ENCODE measurements at regions not wholly inside any gene's neighbourhood (a gene's known extent, or its start where the extent isn't known, plus 50 kb on each side); places are given as distances from the start of the nearest gene placed in this dataset.

DNA sequence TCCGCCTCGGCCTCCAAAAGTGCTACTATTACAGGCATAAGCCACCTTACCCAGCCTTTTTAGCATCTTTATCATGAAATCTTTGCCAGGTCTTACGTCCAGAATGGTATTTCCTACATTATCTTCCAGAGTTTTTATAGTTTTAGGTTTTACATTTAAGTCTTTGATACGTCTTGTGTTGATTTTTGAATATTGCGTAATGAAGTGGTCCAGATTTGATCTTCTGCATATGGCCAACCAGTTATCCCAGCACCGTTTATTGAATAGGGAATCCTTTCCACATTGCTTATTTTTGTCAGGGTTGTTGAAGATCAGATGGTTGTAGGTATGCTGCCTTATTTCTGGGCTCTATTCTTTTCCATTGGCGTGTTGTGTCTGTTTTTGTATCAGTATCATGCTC, 349.6 kb downstream of the KCTD8 start:
- DNase-seq (ENCODE audit: low read depth in 2 of 2) = no peak

- no peak for DNase-seq (ENCODE audit: low read depth in 2 of 2)
Observed at GRCh38 chr4:44100456-44100855, 348.2 kb downstream of the KCTD8 start.

- DNase-seq (ENCODE audit: low read depth in 2 of 2) = no peak
Observed at GRCh38 chr4:44118971-44119680, 329.5 kb downstream of the KCTD8 start.

GRCh38 chr4:44120646-44121045, 328.0 kb downstream of the KCTD8 start:
- no peak for DNase-seq (ENCODE audit: low read depth in 2 of 2)

- no peak for DNase-seq (ENCODE audit: low read depth in 2 of 2)
Observed at GRCh38 chr4:44121210-44121609, 327.4 kb downstream of the KCTD8 start.

All from stimulated activated CD8-positive, alpha-beta memory T cell treated with anti-CD3 and anti-CD28 coated beads, Interleukin-2, amount 100 ng/mL, for 48 hours (primary cell).